ENCODE measurements at regions not wholly inside any gene's neighbourhood (a gene's known extent, or its start where the extent isn't known, plus 50 kb on each side); places are given as distances from the start of the nearest gene placed in this dataset.

- Mint-ChIP-seq H3K27me3 (no peaks in the 10 kb centered on the region), H3K27ac (no peak overlapping the region), H3K9me3 (ENCODE audit: low read depth) (peaks cover 7% of the 10 kb centered on the region), H3K36me3 (ENCODE audit: insufficient read depth) (no peaks in the 10 kb centered on the region), H3K4me1 (ENCODE audit: low read depth) (no peaks in the 10 kb centered on the region), H3K4me3 (ENCODE audit: low read depth) (no peak overlapping the region)
- no peak for TF ChIP-seq CTCF (IDR thresholded peaks at IDR 0.05; ENCODE audit: unreplicated experiment)
- no peak for DNase-seq (ENCODE audit: low spot score, unreplicated experiment)
Measured at GRCh38 chr16:9241177-9241576, 149.7 kb downstream of the HAPSTR1 start.

GRCh38 chr16:9248162-9248561 is 156.7 kb downstream of the HAPSTR1 start:
- no peaks in the 10 kb centered on the region for H3K27me3 Mint-ChIP-seq
- no peak overlapping the region for H3K4me3 Mint-ChIP-seq (ENCODE audit: low read depth)
- no peaks in the 10 kb centered on the region for H3K4me1 Mint-ChIP-seq (ENCODE audit: low read depth)
- TF ChIP-seq CTCF (IDR thresholded peaks at IDR 0.05; ENCODE audit: unreplicated experiment) = no peak
- DNase-seq (ENCODE audit: low spot score, unreplicated experiment) = no peak
- no peaks in the 10 kb centered on the region for H3K36me3 Mint-ChIP-seq (ENCODE audit: insufficient read depth)
- no peak overlapping the region for H3K27ac Mint-ChIP-seq
- H3K9me3 Mint-ChIP-seq (ENCODE audit: low read depth) = no peaks in the 10 kb centered on the region

- DNase-seq (ENCODE audit: low spot score, unreplicated experiment) = no peak
- Mint-ChIP-seq H3K9me3 (ENCODE audit: low read depth) (no peaks in the 10 kb centered on the region), H3K27me3 (no peaks in the 10 kb centered on the region), H3K27ac (no peak overlapping the region), H3K4me1 (ENCODE audit: low read depth) (no peaks in the 10 kb centered on the region), H3K36me3 (ENCODE audit: insufficient read depth) (no peaks in the 10 kb centered on the region), H3K4me3 (ENCODE audit: low read depth) (no peak overlapping the region)
- no peak for TF ChIP-seq CTCF (IDR thresholded peaks at IDR 0.05; ENCODE audit: unreplicated experiment)
Measured at GRCh38 chr16:9249534-9249933, 158.1 kb downstream of the HAPSTR1 start.

- no peak overlapping the region for H3K27ac Mint-ChIP-seq
Measured at GRCh38 chr16:9251026-9251425, 159.6 kb downstream of the HAPSTR1 start.

GRCh38 chr16:9254863-9255262 is 163.4 kb downstream of the HAPSTR1 start:
- Mint-ChIP-seq H3K4me1 (ENCODE audit: low read depth) (peaks cover 10% of the 10 kb centered on the region), H3K4me3 (ENCODE audit: low read depth) (no peak overlapping the region), H3K27me3 (peaks cover under 1% of the 10 kb centered on the region), H3K36me3 (ENCODE audit: insufficient read depth) (no peaks in the 10 kb centered on the region), H3K9me3 (ENCODE audit: low read depth) (no peaks in the 10 kb centered on the region), H3K27ac (no peak overlapping the region)
- TF ChIP-seq CTCF (IDR thresholded peaks at IDR 0.05; ENCODE audit: unreplicated experiment) = no peak
- no peak for DNase-seq (ENCODE audit: low spot score, unreplicated experiment)

More at GRCh38 chr16:9251026-9251425, 159.6 kb downstream of the HAPSTR1 start:
- DNase-seq (ENCODE audit: low spot score, unreplicated experiment) = no peak
- Mint-ChIP-seq H3K4me1 (ENCODE audit: low read depth) (peaks cover 9% of the 10 kb centered on the region), H3K36me3 (ENCODE audit: insufficient read depth) (no peaks in the 10 kb centered on the region), H3K27me3 (no peaks in the 10 kb centered on the region), H3K4me3 (ENCODE audit: low read depth) (no peak overlapping the region), H3K9me3 (ENCODE audit: low read depth) (no peaks in the 10 kb centered on the region)
- no peak for TF ChIP-seq CTCF (IDR thresholded peaks at IDR 0.05; ENCODE audit: unreplicated experiment)
